Prostate gland (tissue), 2 donors: ENCODE measurements at regions not wholly inside any gene's neighbourhood (a gene's known extent, or its start where the extent isn't known, plus 50 kb on each side); places are given as distances from the start of the nearest gene placed in this dataset.

Experiments
- DNase-seq: peaks from one replicate; pipeline ENCODE4 v3.0.0-alpha.2; 2019; ENCODE audit warnings: low spot score
- H3K27ac ChIP-seq, 2 donors: fragments of 200-600 bp; sonication (generic); 2 replicates each; pipeline ENCODE4 v1.5.1; 2017 to 2019
- H3K27me3 ChIP-seq: fragments of 200-600 bp; sonication (generic); replicated peaks from 2 replicates; pipeline ENCODE4 v1.5.1; 2019; ENCODE audit not compliant: insufficient read depth
- H3K36me3 ChIP-seq, 2 donors: fragments of 200-600 bp; sonication (generic); 1 replicate in 1 of 2; 2 replicates in 1 of 2; pipeline versions ENCODE4 v1.5.1 to v1.8.1; 2017 to 2019
- H3K4me1 ChIP-seq: fragments of 200-600 bp; sonication (generic); replicated peaks from 2 replicates; pipeline ENCODE4 v1.5.1; 2019
- H3K4me3 ChIP-seq, 2 donors: fragments of 200-600 bp; sonication (generic); 2 replicates each; pipeline ENCODE4 v1.5.1; 2017 to 2019
- H3K9me3 ChIP-seq: fragments of 200-600 bp; sonication (generic); 2 replicates; pipeline ENCODE4 v1.5.1; 2017
- POLR2A ChIP-seq: fragments of 450-650 bp; IDR thresholded peaks from one replicate; pipeline ENCODE4 v1.6.1; 2016; ENCODE audit warnings: antibody characterized with exemption, mild to moderate bottlenecking
- POLR2AphosphoS5 ChIP-seq: sonication (generic); formaldehyde crosslinking; IDR thresholded peaks from one replicate; pipeline ENCODE4 v1.6.1; 2017; ENCODE audit warnings: antibody characterized with exemption
- WGBS: methylation state at CpG from one replicate; pipeline ENCODE4 v1.1.5; 2018; 5-methylcytosine and 5-hydroxymethylcytosine counted together
- intact Hi-C: fragments of 100-400 bp; cut with DNase I; formaldehyde crosslinking; loops from one replicate; pipeline ENCODE4 v1.14.2; 2022
- TF ChIP-seq, protein P1 (sequence below), 4 experiments: fragments of 200-600 bp in 2 of 4; fragments of 450-650 bp in 2 of 4; sonication (generic) in 2 of 4; IDR thresholded peaks; 1 replicate in 3 of 4; 2 replicates in 1 of 4; pipeline ENCODE4 v1.5.1; 2016 to 2019; ENCODE audit warnings: antibody characterized with exemption in 4 of 4, mild to moderate bottlenecking in 2 of 4, moderate library complexity in 2 of 4

DNA sequence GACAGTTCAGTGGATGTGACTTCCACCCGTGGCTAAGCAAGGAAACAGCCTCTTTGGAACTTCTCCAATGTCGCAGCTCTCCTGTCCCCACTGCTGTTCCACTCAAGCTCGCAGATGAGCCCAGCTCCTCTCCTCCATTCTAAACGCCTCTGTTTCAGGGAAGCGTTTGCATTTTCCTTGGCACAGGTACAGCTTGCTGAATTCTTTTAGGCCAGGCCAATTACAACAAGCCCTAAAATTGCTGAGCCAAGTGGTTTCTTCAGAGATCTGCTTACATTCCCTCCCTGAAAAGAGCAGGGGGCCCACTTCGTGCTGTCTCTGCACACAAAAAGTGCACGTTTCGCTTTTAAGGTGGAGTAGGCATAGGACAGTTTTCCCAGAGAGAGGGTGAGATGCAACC, 91.5 kb upstream of the BLID start:
- peak; percentile 23 for DNase-seq
- 17% methylated on average over 8 of the region's 8 CpGs for WGBS
- H3K4me3 ChIP-seq: no peak overlapping the region

DNA sequence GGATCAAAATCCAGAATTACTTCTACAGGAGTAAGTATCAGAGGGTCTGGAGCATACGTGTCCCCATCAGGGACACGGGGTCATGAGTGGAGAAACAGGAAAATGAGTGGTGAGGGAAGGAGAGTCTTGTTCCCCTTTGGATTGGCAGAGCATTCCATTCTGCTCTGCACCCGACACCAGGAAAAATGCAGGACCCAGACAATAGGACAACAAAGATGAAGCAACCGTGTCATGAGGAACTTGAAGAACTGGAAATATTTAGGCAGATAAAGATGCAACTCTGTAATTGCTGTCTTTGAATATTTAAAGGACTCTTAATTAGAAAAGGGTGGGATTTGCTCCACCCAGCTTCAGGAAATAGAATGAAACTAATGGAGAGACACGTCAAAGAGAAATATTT, 89.0 kb upstream of the BLID start:
- H3K4me1 ChIP-seq: no peaks in the 10 kb centered on the region

More for the DNA sequence above, 91.5 kb upstream of the BLID start:
- Histone ChIP-seq H3K27me3 (no peaks in the 10 kb centered on the region), H3K4me1 (no peaks in the 10 kb centered on the region), H3K27ac (peak overlapping the region; percentile 42 to 45), H3K9me3 (no peaks in the 10 kb centered on the region), H3K36me3 (no peaks in the 10 kb centered on the region)
- intact Hi-C loops: loop anchor here (10.0 kb wide), 1 partner anchor 183 kb away; no protein-coding TSS in a partner anchor
- TF ChIP-seq, protein P1, sequence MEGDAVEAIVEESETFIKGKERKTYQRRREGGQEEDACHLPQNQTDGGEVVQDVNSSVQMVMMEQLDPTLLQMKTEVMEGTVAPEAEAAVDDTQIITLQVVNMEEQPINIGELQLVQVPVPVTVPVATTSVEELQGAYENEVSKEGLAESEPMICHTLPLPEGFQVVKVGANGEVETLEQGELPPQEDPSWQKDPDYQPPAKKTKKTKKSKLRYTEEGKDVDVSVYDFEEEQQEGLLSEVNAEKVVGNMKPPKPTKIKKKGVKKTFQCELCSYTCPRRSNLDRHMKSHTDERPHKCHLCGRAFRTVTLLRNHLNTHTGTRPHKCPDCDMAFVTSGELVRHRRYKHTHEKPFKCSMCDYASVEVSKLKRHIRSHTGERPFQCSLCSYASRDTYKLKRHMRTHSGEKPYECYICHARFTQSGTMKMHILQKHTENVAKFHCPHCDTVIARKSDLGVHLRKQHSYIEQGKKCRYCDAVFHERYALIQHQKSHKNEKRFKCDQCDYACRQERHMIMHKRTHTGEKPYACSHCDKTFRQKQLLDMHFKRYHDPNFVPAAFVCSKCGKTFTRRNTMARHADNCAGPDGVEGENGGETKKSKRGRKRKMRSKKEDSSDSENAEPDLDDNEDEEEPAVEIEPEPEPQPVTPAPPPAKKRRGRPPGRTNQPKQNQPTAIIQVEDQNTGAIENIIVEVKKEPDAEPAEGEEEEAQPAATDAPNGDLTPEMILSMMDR (IDR thresholded peaks at IDR 0.05): no peak
- TF ChIP-seq POLR2A: no peak
- peak; percentile 8 for TF ChIP-seq POLR2AphosphoS5

DNA sequence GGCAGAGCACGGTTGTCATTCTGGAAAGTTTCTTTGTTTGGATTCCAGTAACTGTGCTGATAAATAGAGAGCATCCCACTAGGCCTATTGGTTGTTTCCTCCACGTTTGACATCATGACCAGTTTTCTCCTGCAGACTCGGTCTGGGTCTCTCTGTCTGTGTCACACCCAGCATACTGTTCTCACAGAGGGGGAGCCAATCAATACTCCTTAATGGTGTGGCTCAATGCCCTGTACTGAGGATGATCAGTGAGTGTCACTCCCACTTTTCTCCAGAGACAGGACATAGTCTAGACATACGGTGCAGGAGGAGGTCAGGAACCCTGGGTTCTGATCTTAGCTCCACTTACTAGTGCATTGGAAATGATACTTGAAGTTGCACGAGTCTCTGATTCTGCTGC, 88.2 kb upstream of the BLID start:
- intact Hi-C loops: loop anchor here (5.0 to 10.0 kb wide), 2 partner anchors 47 to 179 kb away; no protein-coding TSS in a partner anchor

More for the DNA sequence above, 89.0 kb upstream of the BLID start:
- DNase-seq: no peak
- 44% methylated on average over 5 of the region's 5 CpGs for WGBS
- Histone ChIP-seq H3K27me3 (no peaks in the 10 kb centered on the region), H3K4me3 (no peak overlapping the region), H3K27ac (no peak overlapping the region), H3K36me3 (no peaks in the 10 kb centered on the region), H3K9me3 (no peaks in the 10 kb centered on the region)
- TF ChIP-seq POLR2A: no peak
- TF ChIP-seq, protein P1 (IDR thresholded peaks at IDR 0.05): no peak
- no peak for TF ChIP-seq POLR2AphosphoS5
- intact Hi-C loops: loop anchor here (10.0 kb wide), 1 partner anchor 180 kb away; no protein-coding TSS in a partner anchor

DNA sequence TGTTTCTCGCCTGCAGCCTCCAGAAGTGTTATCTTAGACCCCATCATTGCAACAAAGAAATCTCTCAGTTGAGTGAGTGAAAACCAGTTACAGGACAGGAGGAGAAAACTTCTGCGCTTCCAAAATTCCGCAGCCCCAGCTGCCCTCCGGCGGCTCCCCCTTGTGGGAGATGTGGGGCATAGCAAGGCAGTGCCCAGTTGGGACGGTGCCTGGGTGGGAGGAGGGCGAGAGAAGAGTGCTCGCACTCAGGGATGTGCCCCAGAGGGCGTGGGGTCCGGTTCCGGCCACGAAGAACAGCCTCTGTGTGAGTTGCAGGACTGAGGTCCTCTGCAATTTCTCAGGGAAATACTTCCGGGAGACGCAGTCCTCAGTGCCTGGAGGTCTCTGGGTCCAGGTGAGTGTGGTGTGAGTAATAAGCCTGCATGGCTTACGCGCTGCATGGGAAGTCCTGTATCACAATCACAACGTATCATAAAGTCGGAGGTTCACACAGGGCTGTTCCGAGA, 87.0 kb upstream of the BLID start:
- H3K4me3 ChIP-seq: peak overlapping the region; percentile 14 to 15
- H3K4me1 ChIP-seq: no peaks in the 10 kb centered on the region
- no peaks in the 10 kb centered on the region for H3K36me3 ChIP-seq
- intact Hi-C loops: loop anchor here (2.0 to 10.0 kb wide), 4 partner anchors 46 to 548 kb away; no protein-coding TSS in a partner anchor
- peak overlapping the region; percentile 40 to 41 for H3K27ac ChIP-seq
- no peaks in the 10 kb centered on the region for H3K27me3 ChIP-seq
- TF ChIP-seq, protein P1 (IDR thresholded peaks at IDR 0.05): peak; percentile 90 to 95 (median 94)
- TF ChIP-seq POLR2AphosphoS5 (peak; percentile 44), POLR2A (no peak)
- H3K9me3 ChIP-seq: no peaks in the 10 kb centered on the region
- peak; percentile 39 for DNase-seq
- 12% methylated on average over 19 of the region's 19 CpGs for WGBS

More for the DNA sequence above, 88.2 kb upstream of the BLID start:
- Histone ChIP-seq H3K4me3 (no peak overlapping the region), H3K9me3 (no peaks in the 10 kb centered on the region), H3K4me1 (no peaks in the 10 kb centered on the region), H3K36me3 (no peaks in the 10 kb centered on the region), H3K27me3 (no peaks in the 10 kb centered on the region), H3K27ac (no peak overlapping the region)
- DNase-seq: no peak
- 80% methylated on average over 5 of the region's 5 CpGs for WGBS
- TF ChIP-seq POLR2A (no peak), POLR2AphosphoS5 (no peak)
- TF ChIP-seq, protein P1 (IDR thresholded peaks at IDR 0.05): no peak
